ENCODE measurements at regions not wholly inside any gene's neighbourhood (a gene's known extent, or its start where the extent isn't known, plus 50 kb on each side); places are given as distances from the start of the nearest gene placed in this dataset.
"Not testable (repeated sequence)": the region's sequence is repeated elsewhere in the genome, so short reads cannot be mapped to it uniquely, and the experiment has no call there.

- ATAC-seq (no peak), DNase-seq (no peak)
- no peaks in the 10 kb centered on the region for H3K27me3 Mint-ChIP-seq
- H3K27ac Mint-ChIP-seq = no peak overlapping the region
- no peaks in the 10 kb centered on the region for H3K9me3 ChIP-seq (ENCODE audit: control insufficient read depth, low read length, poor library complexity, severe bottlenecking)
- no peaks in the 10 kb centered on the region for H3K4me1 Mint-ChIP-seq
- no peak overlapping the region for H3K4me3 Mint-ChIP-seq
- no peaks in the 10 kb centered on the region for H3K36me3 Mint-ChIP-seq (ENCODE audit: low read depth)
These were observed 144.5 kb upstream of the ZWINT start for GRCh38 chr10:56505555-56505954.

- no peak overlapping the region for H3K4me3 Mint-ChIP-seq
- no peaks in the 10 kb centered on the region for H3K9me3 ChIP-seq (ENCODE audit: control insufficient read depth, low read length, poor library complexity, severe bottlenecking)
- H3K36me3 Mint-ChIP-seq (ENCODE audit: low read depth) = no peaks in the 10 kb centered on the region
- ATAC-seq (no peak), DNase-seq (no peak)
- no peak overlapping the region for H3K27ac Mint-ChIP-seq
- H3K4me1 Mint-ChIP-seq = no peaks in the 10 kb centered on the region
- no peaks in the 10 kb centered on the region for H3K27me3 Mint-ChIP-seq
These were observed 135.1 kb upstream of the ZWINT start for GRCh38 chr10:56496186-56496486.

- Mint-ChIP-seq H3K27ac (no peak overlapping the region), H3K36me3 (ENCODE audit: low read depth) (no peaks in the 10 kb centered on the region), H3K4me3 (no peak overlapping the region), H3K27me3 (no peaks in the 10 kb centered on the region), H3K4me1 (no peaks in the 10 kb centered on the region)
- ATAC-seq (no peak), DNase-seq (no peak)
- H3K9me3 ChIP-seq (ENCODE audit: control insufficient read depth, low read length, poor library complexity, severe bottlenecking) = no peaks in the 10 kb centered on the region
These were observed 126.7 kb upstream of the ZWINT start for GRCh38 chr10:56487746-56488145.

- no peaks in the 10 kb centered on the region for H3K27me3 Mint-ChIP-seq
- no peaks in the 10 kb centered on the region for H3K4me1 Mint-ChIP-seq
- H3K9me3 ChIP-seq (ENCODE audit: control insufficient read depth, low read length, poor library complexity, severe bottlenecking) = no peaks in the 10 kb centered on the region
- DNase-seq (no peak), ATAC-seq (no peak)
- H3K36me3 Mint-ChIP-seq (ENCODE audit: low read depth) = no peaks in the 10 kb centered on the region
- no peak overlapping the region for H3K4me3 Mint-ChIP-seq
- H3K27ac Mint-ChIP-seq = no peak overlapping the region
These were observed 120.5 kb upstream of the ZWINT start for GRCh38 chr10:56481521-56482091.

- H3K27me3 Mint-ChIP-seq = no peaks in the 10 kb centered on the region
- ATAC-seq (no peak), DNase-seq (no peak)
- H3K27ac Mint-ChIP-seq = no peak overlapping the region
- H3K4me1 Mint-ChIP-seq = no peaks in the 10 kb centered on the region
- no peaks in the 10 kb centered on the region for H3K36me3 Mint-ChIP-seq (ENCODE audit: low read depth)
- H3K4me3 Mint-ChIP-seq = no peak overlapping the region
- H3K9me3 ChIP-seq (ENCODE audit: control insufficient read depth, low read length, poor library complexity, severe bottlenecking) = no peaks in the 10 kb centered on the region
These were observed 111.9 kb upstream of the ZWINT start for GRCh38 chr10:56472978-56473377.

- Mint-ChIP-seq H3K27ac (no peak overlapping the region), H3K4me3 (no peak overlapping the region), H3K36me3 (ENCODE audit: low read depth) (no peaks in the 10 kb centered on the region), H3K4me1 (no peaks in the 10 kb centered on the region), H3K27me3 (no peaks in the 10 kb centered on the region)
- no peak for DNase-seq
- no peak for ATAC-seq
- H3K9me3 ChIP-seq (ENCODE audit: control insufficient read depth, low read length, poor library complexity, severe bottlenecking) = no peaks in the 10 kb centered on the region
These were observed 109.6 kb upstream of the ZWINT start for GRCh38 chr10:56470701-56471100.

- Mint-ChIP-seq H3K27ac (no peak overlapping the region), H3K27me3 (no peaks in the 10 kb centered on the region), H3K4me3 (no peak overlapping the region), H3K4me1 (no peaks in the 10 kb centered on the region), H3K36me3 (ENCODE audit: low read depth) (no peaks in the 10 kb centered on the region)
- ATAC-seq = no peak
- DNase-seq = no peak
- no peaks in the 10 kb centered on the region for H3K9me3 ChIP-seq (ENCODE audit: control insufficient read depth, low read length, poor library complexity, severe bottlenecking)
These were observed 108.4 kb upstream of the ZWINT start for GRCh38 chr10:56469482-56469881.

GRCh38 chr10:56466005-56466404 lies 104.9 kb upstream of the ZWINT start:
- Mint-ChIP-seq H3K27ac (no peak overlapping the region), H3K27me3 (no peaks in the 10 kb centered on the region), H3K4me1 (no peaks in the 10 kb centered on the region), H3K36me3 (ENCODE audit: low read depth) (no peaks in the 10 kb centered on the region), H3K4me3 (no peak overlapping the region)
- H3K9me3 ChIP-seq (ENCODE audit: control insufficient read depth, low read length, poor library complexity, severe bottlenecking) = no peaks in the 10 kb centered on the region
- DNase-seq (no peak), ATAC-seq (no peak)

- DNase-seq (no peak), ATAC-seq (no peak)
- Mint-ChIP-seq H3K27me3 (no peaks in the 10 kb centered on the region), H3K27ac (no peak overlapping the region), H3K4me1 (no peaks in the 10 kb centered on the region), H3K4me3 (no peak overlapping the region), H3K36me3 (ENCODE audit: low read depth) (no peaks in the 10 kb centered on the region)
- no peaks in the 10 kb centered on the region for H3K9me3 ChIP-seq (ENCODE audit: control insufficient read depth, low read length, poor library complexity, severe bottlenecking)
These were observed 88.7 kb upstream of the ZWINT start for GRCh38 chr10:56449770-56450169.

- H3K27me3 Mint-ChIP-seq; ATAC-seq; H3K4me1 Mint-ChIP-seq; H3K9me3 ChIP-seq (ENCODE audit: control insufficient read depth, low read length, poor library complexity, severe bottlenecking); H3K36me3 Mint-ChIP-seq (ENCODE audit: low read depth); H3K4me3 Mint-ChIP-seq; H3K27ac Mint-ChIP-seq; DNase-seq: not testable (repeated sequence)
These were observed 86.6 kb upstream of the ZWINT start for GRCh38 chr10:56447613-56448012.

- H3K27me3 Mint-ChIP-seq; H3K36me3 Mint-ChIP-seq (ENCODE audit: low read depth); H3K4me1 Mint-ChIP-seq: not testable (repeated sequence)
These were observed 80.3 kb upstream of the ZWINT start for GRCh38 chr10:56441337-56441736.

More at GRCh38 chr10:56441337-56441736, 80.3 kb upstream of the ZWINT start:
- H3K27ac Mint-ChIP-seq; H3K9me3 ChIP-seq (ENCODE audit: control insufficient read depth, low read length, poor library complexity, severe bottlenecking); ATAC-seq; DNase-seq; H3K4me3 Mint-ChIP-seq: not testable (repeated sequence)
